ENCODE measurements at regions not wholly inside any gene's neighbourhood (a gene's known extent, or its start where the extent isn't known, plus 50 kb on each side); places are given as distances from the start of the nearest gene placed in this dataset.

DNA sequence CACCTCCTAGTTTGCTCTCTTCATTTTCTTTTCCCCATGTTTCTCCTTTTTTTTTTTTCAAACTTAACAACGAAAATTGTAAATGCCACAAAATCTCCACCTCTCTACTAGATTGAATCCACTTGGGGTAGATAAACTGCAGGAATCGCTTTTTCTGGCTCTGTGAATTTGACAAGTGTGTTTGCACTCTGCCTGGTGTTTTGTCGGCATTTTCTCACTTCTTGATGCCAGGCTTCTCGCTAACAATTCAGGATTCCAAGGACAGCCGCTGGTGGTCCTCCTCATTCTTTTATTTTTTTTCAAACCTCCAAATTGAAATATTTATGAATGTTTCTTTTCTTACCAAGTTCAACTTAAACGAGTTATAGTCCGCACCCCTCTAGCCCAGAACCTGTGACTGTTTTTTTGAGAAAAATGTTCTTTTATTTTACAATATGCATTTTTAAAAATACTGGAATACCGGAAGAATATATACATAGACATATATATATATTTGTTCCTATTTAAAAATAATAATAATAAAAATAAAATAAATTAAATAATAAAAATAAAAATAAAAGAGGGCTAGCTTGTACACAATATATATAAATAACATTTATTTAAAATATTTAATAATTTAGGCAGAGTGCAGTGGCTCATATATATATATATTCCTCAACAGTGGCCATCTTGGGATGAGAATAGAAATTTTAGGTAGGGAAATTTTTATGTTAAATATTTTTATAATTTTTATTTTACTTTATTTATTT, 538.8 kb downstream of the TYW1 start:
- H3K36me3 ChIP-seq (ENCODE audit: control insufficient read depth in 2 of 2, extremely low read depth in 1 of 2, insufficient read depth in 1 of 2, low read length in 1 of 2) = no peaks in the 10 kb centered on the region
- Mint-ChIP-seq H3K9me3 (peaks cover 6 to 11% (median 8%) of the 10 kb centered on the region in 3 donors), H3K27ac (no peak overlapping the region), H3K36me3 (no peaks in the 10 kb centered on the region), H3K27me3 (no peaks in the 10 kb centered on the region), H3K4me3 (no peak overlapping the region), H3K4me1 (no peaks in the 10 kb centered on the region)
- POLR2A ChIA-PET = no interaction called here
- no peak for ATAC-seq (replicated peaks in 1 of 4)
- no CpG with 5 or more reads among the region's 8 CpGs for WGBS (ENCODE audit: insufficient coverage)
- CTCF ChIA-PET = no interaction called here
- H3K4me3 ChIP-seq (ENCODE audit: control insufficient read depth in 1 of 2, extremely low read depth in 1 of 2, low read length in 1 of 2) = no peak overlapping the region
- H3K27ac ChIP-seq (ENCODE audit: low read length) = no peak overlapping the region
- no peaks in the 10 kb centered on the region for H3K27me3 ChIP-seq (replicated peaks in 1 of 2; ENCODE audit: control insufficient read depth in 2 of 2, extremely low read depth in 1 of 2, insufficient read depth in 2 of 2, low read length in 1 of 2)
- H3K9me3 ChIP-seq = no peaks in the 10 kb centered on the region
- DNase-seq = no peak
- no peaks in the 10 kb centered on the region for H3K4me1 ChIP-seq (ENCODE audit: control insufficient read depth in 1 of 2, extremely low read depth in 1 of 2, insufficient read depth in 2 of 2, low read length in 2 of 2)

DNA sequence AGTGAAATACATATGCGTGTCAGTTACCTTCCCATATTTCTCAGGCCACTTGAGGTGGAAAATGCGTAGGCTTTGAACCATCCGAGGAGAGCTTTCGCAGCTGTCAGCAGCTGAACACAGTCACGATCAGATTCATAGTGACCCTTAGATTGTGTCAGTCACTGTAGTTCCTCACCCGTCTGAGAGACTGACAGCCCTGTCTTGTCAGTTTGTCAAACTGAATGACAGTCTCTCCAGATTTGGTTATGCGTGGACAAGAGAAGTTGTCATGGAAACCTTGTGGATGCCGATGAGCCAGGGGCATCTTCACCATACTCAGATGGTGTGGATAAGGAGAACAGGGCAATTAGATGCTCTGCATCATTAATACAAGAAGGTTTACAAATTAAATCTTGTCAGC, 546.3 kb downstream of the TYW1 start:
- Histone ChIP-seq H3K27me3 (replicated peaks in 1 of 2; ENCODE audit: control insufficient read depth in 2 of 2, extremely low read depth in 1 of 2, insufficient read depth in 2 of 2, low read length in 1 of 2) (no peaks in the 10 kb centered on the region), H3K27ac (ENCODE audit: low read length) (no peak overlapping the region), H3K4me1 (ENCODE audit: control insufficient read depth in 1 of 2, extremely low read depth in 1 of 2, insufficient read depth in 2 of 2, low read length in 2 of 2) (no peaks in the 10 kb centered on the region), H3K9me3 (no peaks in the 10 kb centered on the region), H3K4me3 (ENCODE audit: control insufficient read depth in 1 of 2, extremely low read depth in 1 of 2, low read length in 1 of 2) (no peak overlapping the region), H3K36me3 (ENCODE audit: control insufficient read depth in 2 of 2, extremely low read depth in 1 of 2, insufficient read depth in 1 of 2, low read length in 1 of 2) (no peaks in the 10 kb centered on the region)
- WGBS (ENCODE audit: insufficient coverage) = 92% methylated on average over 6 of the region's 8 CpGs
- Mint-ChIP-seq H3K9me3 (peaks cover 0 to 10% (median 0%) of the 10 kb centered on the region in 3 donors), H3K27me3 (no peaks in the 10 kb centered on the region), H3K27ac (no peak overlapping the region), H3K4me1 (no peaks in the 10 kb centered on the region), H3K4me3 (no peak overlapping the region), H3K36me3 (no peaks in the 10 kb centered on the region)
- ChIA-PET POLR2A (interaction anchor here in 1 of 2 donors (0.6 kb wide), 1 partner anchor 747 kb away, joined by 4 read pairs; no protein-coding TSS in a partner anchor), CTCF (interaction anchor here (0.5 to 0.7 kb wide), 2 partner anchors 849 to 1451 kb away, joined by 3 read pairs; no protein-coding TSS in a partner anchor)
- no peak for DNase-seq
- no peak for ATAC-seq (replicated peaks in 1 of 4)

GRCh38 chr7:67547183-67547907, 550.7 kb downstream of the TYW1 start:
- H3K9me3 Mint-ChIP-seq = peaks cover 5 to 11% (median 9%) of the 10 kb centered on the region in 3 donors
- no peak for DNase-seq
- no peaks in the 10 kb centered on the region for H3K27me3 Mint-ChIP-seq
- H3K27me3 ChIP-seq (replicated peaks in 1 of 2; ENCODE audit: control insufficient read depth in 2 of 2, extremely low read depth in 1 of 2, insufficient read depth in 2 of 2, low read length in 1 of 2) = no peaks in the 10 kb centered on the region
- no peaks in the 10 kb centered on the region for H3K36me3 Mint-ChIP-seq
- H3K27ac Mint-ChIP-seq = no peak overlapping the region
- ChIA-PET POLR2A (no interaction called here), CTCF (no interaction called here)
- WGBS (ENCODE audit: insufficient coverage) = 79% methylated on average over 5 of the region's 7 CpGs
- H3K4me3 ChIP-seq (ENCODE audit: control insufficient read depth in 1 of 2, extremely low read depth in 1 of 2, low read length in 1 of 2) = no peak overlapping the region
- no peak overlapping the region for H3K27ac ChIP-seq (ENCODE audit: low read length)
- no peaks in the 10 kb centered on the region for H3K4me1 ChIP-seq (ENCODE audit: control insufficient read depth in 1 of 2, extremely low read depth in 1 of 2, insufficient read depth in 2 of 2, low read length in 2 of 2)
- no peak overlapping the region for H3K4me3 Mint-ChIP-seq
- no peaks in the 10 kb centered on the region for H3K9me3 ChIP-seq
- H3K4me1 Mint-ChIP-seq = no peaks in the 10 kb centered on the region
- H3K36me3 ChIP-seq (ENCODE audit: control insufficient read depth in 2 of 2, extremely low read depth in 1 of 2, insufficient read depth in 1 of 2, low read length in 1 of 2) = no peaks in the 10 kb centered on the region
- ATAC-seq (replicated peaks in 1 of 4) = no peak

DNA sequence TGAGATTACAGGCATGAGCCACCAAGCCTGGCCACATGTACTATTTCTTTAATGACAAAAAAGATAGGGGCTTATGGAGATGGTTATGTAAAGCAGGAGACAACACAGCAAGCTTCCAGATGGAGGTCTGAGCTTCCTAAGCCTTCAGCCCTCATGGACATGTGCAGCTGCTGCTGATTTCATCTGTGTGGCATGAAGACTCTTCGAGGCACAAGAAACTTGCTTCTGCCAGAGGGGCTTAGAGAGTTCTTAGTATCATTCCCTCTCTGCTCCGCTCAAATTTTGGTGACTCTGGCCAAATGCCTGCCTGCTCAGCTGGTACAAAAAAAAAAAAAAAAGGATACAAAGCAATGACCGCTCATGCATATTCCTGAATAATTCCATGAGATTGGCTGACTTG, 552.5 kb downstream of the TYW1 start:
- POLR2A ChIA-PET = no interaction called here

DNA sequence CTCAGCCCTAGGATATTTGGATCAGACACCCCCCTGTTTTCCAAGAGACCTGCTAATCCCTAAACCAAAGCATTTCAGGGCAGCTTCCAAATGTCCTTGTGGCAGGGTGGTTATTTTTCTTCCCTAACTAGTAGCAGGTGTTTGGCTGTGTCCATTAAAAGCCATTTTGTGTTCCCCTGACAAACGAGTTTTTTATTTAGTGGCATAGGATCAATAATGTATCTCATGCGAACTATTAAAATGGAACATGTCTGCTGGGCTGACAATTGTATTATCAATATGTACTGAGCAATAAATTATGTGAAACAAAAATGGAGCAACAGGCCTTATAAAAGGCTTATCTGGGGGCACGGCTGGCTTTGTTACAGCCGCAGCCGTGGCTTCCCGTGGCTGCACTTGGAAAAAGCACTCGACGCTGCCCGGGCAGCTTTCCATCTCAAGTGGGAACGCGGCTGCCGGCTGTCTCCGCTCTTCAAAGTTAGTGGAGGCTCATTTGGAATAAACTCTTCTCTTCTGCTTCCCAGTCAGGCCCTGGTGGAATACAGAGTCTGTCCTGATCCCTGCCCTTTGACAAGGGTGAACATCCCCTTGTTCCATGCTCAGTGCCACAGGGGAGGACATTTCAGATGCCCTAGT, 554.3 kb downstream of the TYW1 start:
- no peak overlapping the region for H3K27ac Mint-ChIP-seq
- H3K27me3 Mint-ChIP-seq = no peaks in the 10 kb centered on the region
- no peaks in the 10 kb centered on the region for H3K27me3 ChIP-seq (replicated peaks in 1 of 2; ENCODE audit: control insufficient read depth in 2 of 2, extremely low read depth in 1 of 2, insufficient read depth in 2 of 2, low read length in 1 of 2)
- ATAC-seq (replicated peaks in 1 of 4) (no peak), DNase-seq (no peak)
- WGBS (ENCODE audit: insufficient coverage) = 95% methylated on average over 12 of the region's 13 CpGs
- CTCF ChIA-PET = no interaction called here
- H3K36me3 Mint-ChIP-seq = no peaks in the 10 kb centered on the region
- no peak overlapping the region for H3K4me3 Mint-ChIP-seq
- POLR2A ChIA-PET = no interaction called here
- no peaks in the 10 kb centered on the region for H3K4me1 Mint-ChIP-seq
- no peaks in the 10 kb centered on the region for H3K36me3 ChIP-seq (ENCODE audit: control insufficient read depth in 2 of 2, extremely low read depth in 1 of 2, insufficient read depth in 1 of 2, low read length in 1 of 2)
- H3K4me1 ChIP-seq (ENCODE audit: control insufficient read depth in 1 of 2, extremely low read depth in 1 of 2, insufficient read depth in 2 of 2, low read length in 2 of 2) = no peaks in the 10 kb centered on the region
- no peak overlapping the region for H3K4me3 ChIP-seq (ENCODE audit: control insufficient read depth in 1 of 2, extremely low read depth in 1 of 2, low read length in 1 of 2)
- no peak overlapping the region for H3K27ac ChIP-seq (ENCODE audit: low read length)
- H3K9me3 ChIP-seq = no peaks in the 10 kb centered on the region
- peaks cover 5 to 14% (median 9%) of the 10 kb centered on the region in 3 donors for H3K9me3 Mint-ChIP-seq

More for the DNA sequence above, 552.5 kb downstream of the TYW1 start:
- peaks cover 5 to 14% (median 9%) of the 10 kb centered on the region in 3 donors for H3K9me3 Mint-ChIP-seq
- no peaks in the 10 kb centered on the region for H3K4me1 Mint-ChIP-seq
- DNase-seq (no peak), ATAC-seq (replicated peaks in 1 of 4) (no peak)
- no peak overlapping the region for H3K27ac Mint-ChIP-seq
- Histone ChIP-seq H3K4me3 (ENCODE audit: control insufficient read depth in 1 of 2, extremely low read depth in 1 of 2, low read length in 1 of 2) (no peak overlapping the region), H3K9me3 (no peaks in the 10 kb centered on the region), H3K27me3 (replicated peaks in 1 of 2; ENCODE audit: control insufficient read depth in 2 of 2, extremely low read depth in 1 of 2, insufficient read depth in 2 of 2, low read length in 1 of 2) (no peaks in the 10 kb centered on the region), H3K36me3 (ENCODE audit: control insufficient read depth in 2 of 2, extremely low read depth in 1 of 2, insufficient read depth in 1 of 2, low read length in 1 of 2) (no peaks in the 10 kb centered on the region), H3K4me1 (ENCODE audit: control insufficient read depth in 1 of 2, extremely low read depth in 1 of 2, insufficient read depth in 2 of 2, low read length in 2 of 2) (no peaks in the 10 kb centered on the region), H3K27ac (ENCODE audit: low read length) (no peak overlapping the region)
- H3K4me3 Mint-ChIP-seq = no peak overlapping the region
- H3K27me3 Mint-ChIP-seq = no peaks in the 10 kb centered on the region
- WGBS (ENCODE audit: insufficient coverage) = no CpG with 5 or more reads among the region's 3 CpGs
- CTCF ChIA-PET = no interaction called here
- H3K36me3 Mint-ChIP-seq = no peaks in the 10 kb centered on the region

GRCh38 chr7:67552738-67553137, 556.1 kb downstream of the TYW1 start:
- WGBS (ENCODE audit: insufficient coverage) = 90% methylated on average over 2 of the region's 5 CpGs
- H3K27ac Mint-ChIP-seq = no peak overlapping the region

More at GRCh38 chr7:67552738-67553137, 556.1 kb downstream of the TYW1 start:
- Histone ChIP-seq H3K27ac (ENCODE audit: low read length) (no peak overlapping the region), H3K4me1 (ENCODE audit: control insufficient read depth in 1 of 2, extremely low read depth in 1 of 2, insufficient read depth in 2 of 2, low read length in 2 of 2) (no peaks in the 10 kb centered on the region), H3K4me3 (ENCODE audit: control insufficient read depth in 1 of 2, extremely low read depth in 1 of 2, low read length in 1 of 2) (no peak overlapping the region), H3K9me3 (no peaks in the 10 kb centered on the region), H3K36me3 (ENCODE audit: control insufficient read depth in 2 of 2, extremely low read depth in 1 of 2, insufficient read depth in 1 of 2, low read length in 1 of 2) (no peaks in the 10 kb centered on the region), H3K27me3 (replicated peaks in 1 of 2; ENCODE audit: control insufficient read depth in 2 of 2, extremely low read depth in 1 of 2, insufficient read depth in 2 of 2, low read length in 1 of 2) (no peaks in the 10 kb centered on the region)
- DNase-seq (no peak), ATAC-seq (replicated peaks in 1 of 4) (no peak)
- ChIA-PET POLR2A (no interaction called here), CTCF (no interaction called here)
- Mint-ChIP-seq H3K27me3 (no peaks in the 10 kb centered on the region), H3K4me3 (no peak overlapping the region), H3K9me3 (peaks cover 5 to 14% (median 6%) of the 10 kb centered on the region in 3 donors), H3K36me3 (no peaks in the 10 kb centered on the region), H3K4me1 (no peaks in the 10 kb centered on the region)
